ENCODE measurements at regions not wholly inside any gene's neighbourhood (a gene's known extent, or its start where the extent isn't known, plus 50 kb on each side); places are given as distances from the start of the nearest gene placed in this dataset.
A peak's percentile ranks its signal among the peaks of the same experiment; 100 is the strongest.
"Not testable (repeated sequence)": the region's sequence is repeated elsewhere in the genome, so short reads cannot be mapped to it uniquely, and the experiment has no call there.

GRCh38 chrX:95903975-95904374 lies 780.7 kb upstream of the DIAPH2 start:
- no peak for TF ChIP-seq POLR2A (IDR thresholded peaks at IDR 0.05; ENCODE audit: low read depth, low read length)
- no peak for DNase-seq (ENCODE audit: insufficient read length, low spot score)
- no peak for FAIRE-seq

DNA sequence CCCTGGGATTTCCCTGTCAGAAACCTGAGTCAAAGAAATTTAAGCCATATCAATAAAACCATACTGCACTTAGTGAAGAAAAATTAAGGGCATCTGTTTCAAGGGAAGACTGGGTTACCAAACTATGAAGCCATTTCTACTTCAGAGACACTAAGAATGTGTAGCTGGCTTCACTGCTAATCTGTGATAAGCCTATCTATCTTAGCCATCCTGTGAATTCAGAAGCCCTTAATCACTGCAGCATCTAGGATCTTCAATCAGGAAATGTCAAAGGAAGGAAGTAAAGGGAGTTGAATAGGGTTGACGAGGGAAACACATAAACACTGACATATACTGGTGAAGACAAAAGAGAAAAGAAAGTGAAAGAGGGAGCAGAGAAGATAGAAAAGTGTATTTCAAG lies 777.6 kb upstream of the DIAPH2 start:
- no peak for TF ChIP-seq POLR2A (IDR thresholded peaks at IDR 0.05; ENCODE audit: low read depth, low read length)
- FAIRE-seq (no peak), DNase-seq (ENCODE audit: insufficient read length, low spot score) (no peak)

GRCh38 chrX:95911062-95911461 lies 773.6 kb upstream of the DIAPH2 start:
- no peak for TF ChIP-seq POLR2A (IDR thresholded peaks at IDR 0.05; ENCODE audit: low read depth, low read length)
- FAIRE-seq (no peak), DNase-seq (ENCODE audit: insufficient read length, low spot score) (no peak)

- no peak for DNase-seq (ENCODE audit: insufficient read length, low spot score)
- no peak for TF ChIP-seq POLR2A (IDR thresholded peaks at IDR 0.05; ENCODE audit: low read depth, low read length)
- FAIRE-seq = no peak
These were observed 765.0 kb upstream of the DIAPH2 start for GRCh38 chrX:95919605-95920004.

- TF ChIP-seq POLR2A (IDR thresholded peaks at IDR 0.05; ENCODE audit: low read depth, low read length) = no peak
- FAIRE-seq = no peak
- no peak for DNase-seq (ENCODE audit: insufficient read length, low spot score)
These were observed 739.1 kb upstream of the DIAPH2 start for GRCh38 chrX:95945528-95945927.

- FAIRE-seq = no peak
- no peak for DNase-seq (ENCODE audit: insufficient read length, low spot score)
- no peak for TF ChIP-seq POLR2A (IDR thresholded peaks at IDR 0.05; ENCODE audit: low read depth, low read length)
These were observed 735.1 kb upstream of the DIAPH2 start for GRCh38 chrX:95949588-95949987.

DNA sequence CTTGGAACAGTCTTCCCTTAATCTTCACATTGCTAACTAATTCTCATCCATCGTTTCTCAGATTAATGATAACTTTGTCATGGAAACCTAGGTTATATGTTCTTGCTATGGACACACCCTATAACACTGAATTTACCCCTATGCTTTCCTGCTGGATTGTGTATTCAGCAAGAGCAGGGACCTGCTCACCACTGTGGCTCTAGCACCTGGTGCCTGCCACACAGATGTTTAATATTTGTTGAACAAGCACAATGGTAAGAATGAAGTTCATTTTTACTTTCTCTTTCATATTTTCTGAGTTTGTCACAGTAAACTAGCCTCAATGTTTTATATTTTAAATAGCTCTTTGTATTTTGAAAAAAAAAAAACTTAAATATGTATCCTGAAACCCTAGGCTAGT lies 734.0 kb upstream of the DIAPH2 start:
- FAIRE-seq (no peak), DNase-seq (ENCODE audit: insufficient read length, low spot score) (no peak)
- TF ChIP-seq POLR2A (IDR thresholded peaks at IDR 0.05; ENCODE audit: low read depth, low read length) = no peak

DNA sequence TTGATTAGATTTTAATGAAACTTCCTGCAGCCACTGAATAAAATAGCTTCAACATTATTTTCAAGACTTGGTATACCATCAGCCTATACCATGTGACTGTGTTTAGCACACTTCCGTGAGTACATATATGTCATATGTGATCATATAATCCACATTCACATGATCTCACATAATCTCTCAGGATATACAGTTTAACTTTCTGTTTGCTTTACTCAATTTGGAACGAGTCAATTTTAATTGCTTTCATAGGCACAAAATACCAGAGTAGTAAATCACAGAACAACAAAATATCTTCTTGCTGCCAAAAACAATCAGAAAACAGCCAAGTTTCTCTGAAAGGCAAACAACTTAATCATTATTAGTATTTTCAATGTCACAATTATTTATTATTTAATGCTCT lies 731.1 kb upstream of the DIAPH2 start:
- DNase-seq (ENCODE audit: insufficient read length, low spot score) (no peak), FAIRE-seq (no peak)
- no peak for TF ChIP-seq POLR2A (IDR thresholded peaks at IDR 0.05; ENCODE audit: low read depth, low read length)

DNA sequence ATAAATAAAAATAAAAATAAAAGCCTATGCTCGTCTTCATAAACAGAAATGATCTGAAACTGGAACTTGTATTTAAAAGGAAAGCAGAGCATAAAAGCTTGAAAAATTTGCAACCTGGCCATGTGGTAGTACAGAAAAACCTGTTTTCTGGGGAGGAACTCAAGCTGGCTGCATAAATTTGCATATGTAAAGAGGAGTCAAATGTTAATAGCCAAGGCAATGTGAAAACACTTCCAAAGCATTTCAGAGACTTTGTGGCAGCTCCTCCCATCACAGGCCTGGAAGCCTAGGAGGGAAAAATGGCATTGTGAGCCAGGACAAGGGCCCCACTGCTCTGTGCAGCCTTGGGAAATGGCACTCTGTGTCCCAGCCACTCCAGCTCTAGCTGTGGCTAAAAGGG lies 727.9 kb upstream of the DIAPH2 start:
- no peak for DNase-seq (ENCODE audit: insufficient read length, low spot score)
- no peak for FAIRE-seq
- no peak for TF ChIP-seq POLR2A (IDR thresholded peaks at IDR 0.05; ENCODE audit: low read depth, low read length)

DNA sequence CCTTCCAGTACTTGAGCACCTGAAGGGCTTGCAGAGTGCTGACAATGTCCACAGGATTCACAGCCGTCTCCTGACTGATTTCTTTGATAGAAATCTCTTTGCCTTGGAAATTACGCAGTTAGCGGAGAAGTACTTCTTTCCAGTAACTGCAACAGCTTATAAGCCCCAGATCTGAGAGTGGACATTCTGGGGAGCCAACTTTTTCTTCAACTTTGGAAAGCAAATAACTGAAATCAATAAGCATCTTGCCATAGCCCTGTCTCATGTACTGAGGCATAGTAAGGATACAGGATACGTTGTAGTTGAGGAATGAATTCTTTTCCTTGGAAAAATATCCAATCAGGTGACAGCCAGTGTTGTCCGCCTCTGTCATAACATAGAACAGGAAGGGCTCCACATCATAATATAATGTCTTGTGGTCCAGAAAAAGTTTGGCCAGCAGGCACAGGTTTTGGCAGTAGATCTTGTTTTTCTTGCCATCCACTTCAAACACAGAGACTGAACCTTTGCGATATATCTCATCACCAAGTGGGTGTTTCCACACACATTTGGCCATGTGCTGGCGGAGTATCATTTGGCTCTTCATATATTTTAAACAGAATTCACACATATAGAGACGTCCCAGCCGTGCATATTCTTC lies 711.1 kb upstream of the DIAPH2 start:
- DNase-seq (ENCODE audit: insufficient read length, low spot score); FAIRE-seq: not testable (repeated sequence)

DNA sequence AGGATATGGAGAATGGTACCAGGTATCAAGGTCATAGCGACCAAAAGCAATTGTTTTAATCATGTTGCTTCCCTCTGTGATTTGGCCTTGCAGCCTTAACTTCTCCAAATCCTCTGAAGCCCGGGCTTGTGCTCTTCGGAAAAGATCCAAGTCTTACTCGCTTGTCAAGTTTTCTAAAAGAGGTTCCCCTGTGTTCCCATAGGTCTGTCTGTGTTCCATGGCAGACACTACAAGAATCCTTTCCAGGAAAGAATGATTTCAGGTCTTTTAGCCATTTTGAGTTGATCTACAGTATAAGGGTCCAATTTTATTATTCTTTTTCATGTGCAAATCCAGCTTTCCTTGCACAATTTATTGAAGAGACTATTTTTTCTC lies 710.6 kb upstream of the DIAPH2 start:
- DNase-seq (ENCODE audit: insufficient read length, low spot score) (no peak), FAIRE-seq (no peak)
- no peak for TF ChIP-seq POLR2A (IDR thresholded peaks at IDR 0.05; ENCODE audit: low read depth, low read length)

GRCh38 chrX:95974890-95975289 lies 709.8 kb upstream of the DIAPH2 start:
- TF ChIP-seq POLR2A (IDR thresholded peaks at IDR 0.05; ENCODE audit: low read depth, low read length) = no peak
- FAIRE-seq (no peak), DNase-seq (ENCODE audit: insufficient read length, low spot score) (no peak)

DNA sequence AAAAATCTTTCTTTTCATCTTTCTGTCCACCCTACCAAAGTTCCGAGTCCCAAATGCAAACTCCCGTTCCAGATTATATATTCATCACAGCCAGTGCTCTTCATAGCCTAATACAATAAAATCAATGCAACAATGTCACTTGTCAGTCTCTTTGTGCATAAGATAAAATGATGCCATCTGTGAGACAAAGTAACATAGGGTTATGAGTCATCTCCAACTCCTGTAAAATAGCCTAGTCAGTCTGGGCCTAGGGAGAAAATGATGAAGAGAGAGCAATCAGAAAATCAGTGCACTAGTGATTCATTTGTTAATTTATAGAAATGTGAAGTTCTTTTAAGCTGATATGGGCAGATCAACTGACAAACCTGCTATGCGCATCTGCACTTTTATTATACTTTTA lies 689.1 kb upstream of the DIAPH2 start:
- no peak for TF ChIP-seq POLR2A (IDR thresholded peaks at IDR 0.05; ENCODE audit: low read depth, low read length)
- DNase-seq (ENCODE audit: insufficient read length, low spot score) (no peak), FAIRE-seq (no peak)

DNA sequence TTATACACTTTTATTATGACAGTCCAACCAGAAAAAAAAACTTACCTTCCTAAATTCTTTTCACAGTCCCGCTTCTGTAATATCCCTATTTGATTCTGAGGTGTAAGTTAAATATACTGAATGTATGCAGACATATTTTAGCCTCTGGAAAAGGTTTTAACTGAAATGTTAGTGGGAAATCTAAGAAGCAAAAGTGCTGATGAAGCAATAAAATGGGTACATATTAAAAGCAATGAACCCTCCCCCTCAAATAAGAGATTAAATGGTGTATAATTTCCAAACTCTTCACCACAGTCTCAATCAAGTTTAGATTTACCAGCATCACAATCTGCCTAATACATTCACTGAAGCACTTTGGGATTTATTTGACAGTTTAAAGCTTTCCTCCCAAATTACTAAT lies 688.3 kb upstream of the DIAPH2 start:
- FAIRE-seq (no peak), DNase-seq (ENCODE audit: insufficient read length, low spot score) (no peak)
- TF ChIP-seq POLR2A (IDR thresholded peaks at IDR 0.05; ENCODE audit: low read depth, low read length) = no peak

DNA sequence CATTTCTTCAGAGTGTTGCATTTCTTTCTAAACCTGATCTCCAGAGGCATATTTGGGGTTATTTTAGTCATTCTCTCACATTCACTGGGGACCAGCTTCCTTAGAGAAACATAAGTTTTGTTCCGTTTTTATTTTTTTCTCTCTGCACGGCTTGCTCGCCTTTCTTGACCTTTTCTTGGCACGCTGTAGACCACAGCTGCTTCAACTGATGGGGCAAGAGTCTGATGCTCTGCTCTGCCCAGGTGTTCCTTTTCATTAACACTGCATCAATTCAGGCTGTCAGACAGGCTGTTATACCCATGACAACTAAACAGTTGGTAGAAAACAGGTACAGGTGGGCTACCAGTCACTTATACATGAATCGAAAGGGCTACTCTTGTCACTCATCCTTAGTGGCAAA lies 682.2 kb upstream of the DIAPH2 start:
- DNase-seq (ENCODE audit: insufficient read length, low spot score) = no peak
- FAIRE-seq = no peak
- TF ChIP-seq POLR2A (IDR thresholded peaks at IDR 0.05; ENCODE audit: low read depth, low read length) = no peak

- FAIRE-seq = peak; percentile 53
- TF ChIP-seq POLR2A (IDR thresholded peaks at IDR 0.05; ENCODE audit: low read depth, low read length) = no peak
- DNase-seq (ENCODE audit: insufficient read length, low spot score) = peak; percentile 0
These were observed 680.3 kb upstream of the DIAPH2 start for GRCh38 chrX:96004386-96004785.

All from H54 (cell line).